AG09309 (cell line): ENCODE measurements at regions not wholly inside any gene's neighbourhood (a gene's known extent, or its start where the extent isn't known, plus 50 kb on each side); places are given as distances from the start of the nearest gene placed in this dataset.

Experiments used
- DNase-seq: peaks from one replicate; pipeline ENCODE4 v3.0.0-alpha.2; 2010; ENCODE audit warnings: low read depth
- H3K4me3 ChIP-seq: 2 replicates; pipeline ENCODE4 v1.5.1; 2011; ENCODE audit warnings: mild to moderate bottlenecking, low read depth, low read length, moderate library complexity; ENCODE audit not compliant: control insufficient read depth
- TF ChIP-seq, protein P1 (sequence below): IDR thresholded peaks from 2 replicates; pipeline ENCODE4 v1.5.1; 2011; ENCODE audit warnings: mild to moderate bottlenecking, low read depth, low read length, inconsistent platforms; ENCODE audit not compliant: insufficient read depth, control insufficient read depth; ENCODE audit errors: missing control alignments

DNA sequence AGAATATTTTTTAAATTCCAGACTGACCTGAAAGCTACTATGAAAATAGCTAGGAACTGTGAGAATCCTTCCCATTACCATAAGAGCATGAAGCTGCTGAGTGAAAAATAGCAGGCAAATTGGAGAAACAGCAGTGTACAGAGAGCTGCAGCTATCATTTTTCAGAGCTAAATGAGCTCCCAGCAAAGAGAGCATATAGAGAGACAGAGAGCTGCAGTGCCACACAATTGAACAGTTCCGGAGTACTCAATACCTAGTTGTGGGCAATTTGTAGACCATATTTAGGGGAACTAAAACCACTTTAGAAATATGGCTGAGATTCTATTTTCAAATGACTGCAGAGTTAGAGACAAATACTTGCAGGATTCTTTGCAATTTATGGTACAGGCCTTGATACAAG is 645.3 kb downstream of the STK39 start:
- no peak for DNase-seq
- TF ChIP-seq, protein P1, sequence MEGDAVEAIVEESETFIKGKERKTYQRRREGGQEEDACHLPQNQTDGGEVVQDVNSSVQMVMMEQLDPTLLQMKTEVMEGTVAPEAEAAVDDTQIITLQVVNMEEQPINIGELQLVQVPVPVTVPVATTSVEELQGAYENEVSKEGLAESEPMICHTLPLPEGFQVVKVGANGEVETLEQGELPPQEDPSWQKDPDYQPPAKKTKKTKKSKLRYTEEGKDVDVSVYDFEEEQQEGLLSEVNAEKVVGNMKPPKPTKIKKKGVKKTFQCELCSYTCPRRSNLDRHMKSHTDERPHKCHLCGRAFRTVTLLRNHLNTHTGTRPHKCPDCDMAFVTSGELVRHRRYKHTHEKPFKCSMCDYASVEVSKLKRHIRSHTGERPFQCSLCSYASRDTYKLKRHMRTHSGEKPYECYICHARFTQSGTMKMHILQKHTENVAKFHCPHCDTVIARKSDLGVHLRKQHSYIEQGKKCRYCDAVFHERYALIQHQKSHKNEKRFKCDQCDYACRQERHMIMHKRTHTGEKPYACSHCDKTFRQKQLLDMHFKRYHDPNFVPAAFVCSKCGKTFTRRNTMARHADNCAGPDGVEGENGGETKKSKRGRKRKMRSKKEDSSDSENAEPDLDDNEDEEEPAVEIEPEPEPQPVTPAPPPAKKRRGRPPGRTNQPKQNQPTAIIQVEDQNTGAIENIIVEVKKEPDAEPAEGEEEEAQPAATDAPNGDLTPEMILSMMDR = no peak

DNA sequence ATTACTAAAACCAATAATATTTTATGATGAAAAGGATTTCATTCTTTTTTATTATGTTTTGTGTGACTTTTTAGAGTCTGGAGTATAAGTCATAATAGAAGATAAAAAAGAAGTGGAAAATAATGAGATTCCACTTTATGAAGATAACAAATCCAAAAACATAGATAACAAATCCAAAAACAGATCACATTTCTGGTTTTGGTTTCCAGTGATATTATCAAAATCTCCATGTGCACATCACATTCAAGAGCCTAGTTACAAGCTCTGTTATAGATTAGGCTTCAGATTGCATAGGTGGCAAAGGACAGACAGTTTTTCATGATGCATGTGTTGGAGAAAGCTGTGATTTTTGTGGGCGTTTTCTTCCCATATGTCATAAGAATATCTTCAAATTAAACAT is 648.2 kb downstream of the STK39 start:
- H3K4me3 ChIP-seq = no peak overlapping the region
- TF ChIP-seq, protein P1 = no peak
- DNase-seq = no peak

More for the DNA sequence above, 645.3 kb downstream of the STK39 start:
- no peak overlapping the region for H3K4me3 ChIP-seq

DNA sequence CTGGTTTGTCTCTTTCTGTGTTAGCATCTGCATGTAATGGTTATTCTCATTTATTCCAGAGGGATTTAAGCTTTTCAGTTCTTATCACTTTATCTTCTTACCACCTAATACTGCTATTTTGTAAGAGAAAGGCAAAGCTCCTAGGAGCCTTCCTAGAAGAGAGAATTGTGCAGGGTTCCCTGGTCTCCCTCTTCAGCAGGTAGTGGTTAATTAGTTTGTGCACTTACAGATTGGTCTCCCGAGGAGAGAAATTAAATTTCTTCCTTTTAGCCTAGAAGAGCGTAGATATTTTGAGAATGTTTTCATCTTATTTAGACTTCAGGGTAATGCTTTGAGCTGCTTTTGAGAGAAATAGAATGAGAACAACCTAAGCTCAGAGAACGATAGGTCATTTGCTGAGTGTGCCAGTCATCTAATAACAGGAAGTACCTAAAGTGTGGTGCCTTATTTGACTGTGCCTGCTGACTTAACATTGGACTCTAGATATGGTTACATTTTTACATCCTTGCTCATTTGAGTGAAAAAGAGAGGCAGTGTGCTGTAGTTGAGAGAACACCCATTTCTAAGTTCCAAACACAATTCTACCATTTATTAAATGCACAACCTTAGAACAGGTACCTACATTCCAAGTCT is 651.4 kb downstream of the STK39 start:
- no peak overlapping the region for H3K4me3 ChIP-seq
- no peak for DNase-seq
- TF ChIP-seq, protein P1 = no peak

DNA sequence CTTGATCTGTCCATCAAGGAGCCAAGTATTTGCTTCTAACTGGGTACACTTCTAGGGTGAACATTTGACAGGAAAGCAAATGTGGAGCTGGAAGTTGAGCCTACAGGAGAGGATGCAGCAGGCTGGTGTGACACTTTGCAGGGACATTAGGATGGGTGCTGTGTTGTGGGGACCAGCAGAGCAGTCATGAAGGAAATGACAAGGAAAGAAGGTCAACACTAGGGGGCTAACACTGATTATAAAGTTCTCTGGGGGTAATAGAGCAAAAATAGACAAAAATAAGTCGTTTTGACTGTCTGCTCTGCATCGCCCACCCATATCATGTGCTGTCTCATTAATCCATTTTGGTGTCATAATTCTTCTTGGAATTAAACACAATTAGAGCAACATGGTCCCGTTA is 652.4 kb downstream of the STK39 start:
- TF ChIP-seq, protein P1 = no peak
- no peak overlapping the region for H3K4me3 ChIP-seq
- DNase-seq = no peak

DNA sequence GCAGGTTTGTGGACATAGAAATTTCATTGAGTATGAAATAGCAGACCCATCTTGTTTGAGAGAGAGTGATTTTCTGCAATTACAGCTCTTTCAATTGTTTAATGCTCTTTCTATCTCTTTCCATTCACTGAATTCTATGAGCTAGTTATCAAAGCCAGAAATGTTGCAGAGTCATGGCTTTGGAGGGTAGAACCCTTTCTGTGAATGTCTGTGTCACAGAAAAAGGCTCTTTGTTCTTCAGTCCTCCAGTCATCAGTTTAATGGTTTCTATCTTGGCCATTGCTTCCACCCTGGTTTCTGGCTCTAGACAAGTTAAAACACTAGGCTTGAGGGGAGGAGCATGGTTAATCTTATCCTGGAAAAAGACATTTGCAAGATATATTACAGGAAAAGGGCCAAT is 655.0 kb downstream of the STK39 start:
- DNase-seq = no peak
- TF ChIP-seq, protein P1 = no peak
- no peak overlapping the region for H3K4me3 ChIP-seq

DNA sequence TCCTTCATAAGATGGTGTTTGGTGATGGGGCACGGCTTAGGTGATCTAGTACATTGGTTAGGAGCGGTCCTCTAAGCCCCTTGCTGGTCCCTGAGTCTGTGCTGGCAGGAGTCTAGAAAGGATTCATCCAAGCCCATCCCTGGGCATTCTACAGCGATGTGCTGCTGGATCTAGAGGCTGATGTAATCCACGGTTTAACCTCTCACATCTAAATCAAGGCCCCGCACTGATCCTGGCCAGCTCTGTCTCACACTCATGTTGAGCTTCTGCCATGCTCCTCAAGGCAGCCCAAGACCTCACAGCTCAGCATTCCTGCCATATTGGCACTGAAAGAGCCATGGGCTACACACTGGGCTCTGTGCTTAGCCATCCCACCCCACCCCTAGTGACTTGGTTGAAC is 664.8 kb downstream of the STK39 start:
- no peak overlapping the region for H3K4me3 ChIP-seq
- DNase-seq = no peak
- TF ChIP-seq, protein P1 = no peak

DNA sequence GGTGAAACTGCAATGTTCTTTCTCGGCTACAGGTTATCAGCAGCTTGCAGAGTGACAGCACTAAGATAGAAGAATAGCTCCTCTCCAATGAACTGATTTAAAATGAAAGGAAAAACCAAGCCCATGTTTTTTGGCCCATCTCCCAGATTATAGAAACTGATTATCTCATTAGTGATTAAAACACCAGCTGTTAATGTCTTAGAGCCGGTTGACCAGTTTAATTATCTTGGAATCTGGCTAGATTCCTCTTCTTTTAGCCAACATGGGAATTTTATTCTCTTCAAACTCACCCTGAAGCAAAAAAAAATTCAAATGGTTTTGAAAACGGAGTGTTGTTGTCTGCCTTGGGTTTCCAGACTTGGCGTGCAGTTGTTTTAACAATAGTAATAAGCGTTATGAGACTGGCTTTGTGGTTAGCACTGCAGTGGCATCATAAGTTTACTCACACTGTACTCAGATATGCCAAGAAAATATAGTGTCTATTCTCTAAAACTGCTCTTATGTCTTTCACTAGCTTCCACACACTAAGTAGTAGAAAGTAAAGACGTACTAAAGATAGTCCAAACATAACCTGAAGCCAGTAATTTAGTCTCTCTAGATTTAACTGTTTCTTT is 665.3 kb downstream of the STK39 start:
- TF ChIP-seq, protein P1 = no peak
- DNase-seq = no peak
- H3K4me3 ChIP-seq = no peak overlapping the region
